ENCODE measurements at regions not wholly inside any gene's neighbourhood (a gene's known extent, or its start where the extent isn't known, plus 50 kb on each side); places are given as distances from the start of the nearest gene placed in this dataset.
"Not testable (repeated sequence)": the region's sequence is repeated elsewhere in the genome, so short reads cannot be mapped to it uniquely, and the experiment has no call there.

DNA sequence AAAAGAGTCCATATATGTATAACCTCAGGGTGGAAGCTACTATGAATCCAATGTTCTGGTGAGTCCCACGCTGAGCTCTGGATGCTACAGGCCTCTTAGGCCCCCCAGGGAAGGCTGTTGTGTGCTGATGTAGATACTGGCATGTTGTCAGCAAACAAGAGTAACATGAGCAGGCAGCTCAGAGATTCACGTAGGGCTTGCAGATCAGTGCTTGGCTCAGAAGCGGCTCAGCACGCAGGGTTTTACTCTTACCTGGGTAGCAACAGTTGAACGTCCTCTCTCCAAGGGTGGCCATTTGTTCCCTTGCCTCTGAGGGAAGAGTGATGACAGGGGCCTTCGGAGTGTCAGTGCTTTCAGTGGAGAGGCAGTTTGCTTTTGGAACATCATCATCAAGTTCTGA is 93.4 kb downstream of the ZFP64 start:
- DNase-seq: no peak

DNA sequence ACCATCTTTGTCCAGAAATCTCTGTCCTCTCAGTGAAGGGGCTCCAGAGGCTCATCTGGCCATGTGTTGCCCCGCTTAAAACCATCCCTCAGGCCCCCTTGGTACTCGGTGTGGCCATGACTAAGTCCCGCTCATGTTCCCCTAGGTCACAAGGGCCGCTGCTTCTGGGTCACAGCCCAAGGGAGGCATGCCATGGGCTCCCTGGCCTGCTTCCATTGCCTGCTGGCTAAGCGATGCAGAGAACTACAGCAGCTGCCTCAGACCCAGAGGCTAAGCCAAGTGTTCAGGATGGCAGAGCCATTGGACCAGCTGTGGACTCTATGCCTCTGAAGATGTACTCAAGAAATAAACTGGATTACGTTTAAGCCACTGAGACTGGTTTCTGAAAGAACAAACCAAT is 95.5 kb downstream of the ZFP64 start:
- DNase-seq: no peak

GRCh38 chr20:52094693-52095092 is 96.9 kb downstream of the ZFP64 start:
- no peak for DNase-seq

GRCh38 chr20:52093575-52093974 is 98.0 kb downstream of the ZFP64 start:
- no peak for DNase-seq

- DNase-seq: no peak
These were observed 101.5 kb downstream of the ZFP64 start for GRCh38 chr20:52090035-52090434.

- DNase-seq: no peak
These were observed 104.1 kb downstream of the ZFP64 start for GRCh38 chr20:52087471-52087870.

DNA sequence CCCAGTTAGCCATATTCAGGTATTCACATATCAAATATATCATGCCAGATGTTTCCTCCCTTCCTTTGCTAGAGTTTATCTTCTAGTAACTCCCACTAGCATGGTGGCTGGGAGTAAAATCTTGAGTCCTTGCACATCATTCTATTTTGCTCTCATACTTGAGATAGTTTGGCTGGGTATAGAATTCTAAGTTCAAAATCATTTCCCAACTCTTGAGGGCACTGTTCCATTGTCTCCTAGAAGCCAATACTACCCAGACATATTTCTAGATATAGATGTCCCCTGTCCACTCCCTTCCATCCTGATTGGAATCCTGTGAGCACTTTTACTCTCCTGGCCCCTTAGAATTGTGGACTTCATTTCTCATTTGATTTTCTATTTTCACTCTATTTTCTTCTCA is 104.7 kb downstream of the ZFP64 start:
- no peak for DNase-seq

DNA sequence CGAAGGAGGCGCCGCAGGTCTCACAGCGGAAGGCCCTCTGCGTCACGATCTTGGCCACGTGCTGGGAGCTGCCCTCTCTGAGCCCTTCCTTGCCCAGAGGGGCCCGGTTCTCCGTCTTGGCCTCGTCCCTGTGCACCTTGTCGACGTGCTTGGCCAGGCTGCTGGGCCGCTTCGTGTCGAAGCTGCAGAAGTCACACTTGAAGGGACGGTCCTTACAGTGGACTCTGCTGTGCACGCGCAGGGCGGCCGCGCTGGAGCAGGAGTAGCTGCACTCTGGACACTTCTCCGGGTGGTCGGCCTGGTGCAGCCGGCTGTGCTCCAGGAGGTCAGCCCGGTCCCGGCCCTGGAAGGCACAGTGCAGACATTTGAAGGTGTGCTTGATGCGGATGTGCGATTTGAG is 106.9 kb downstream of the ZFP64 start:
- no peak for DNase-seq

GRCh38 chr20:52083627-52084232 is 107.8 kb downstream of the ZFP64 start:
- DNase-seq: peak; percentile 11

DNA sequence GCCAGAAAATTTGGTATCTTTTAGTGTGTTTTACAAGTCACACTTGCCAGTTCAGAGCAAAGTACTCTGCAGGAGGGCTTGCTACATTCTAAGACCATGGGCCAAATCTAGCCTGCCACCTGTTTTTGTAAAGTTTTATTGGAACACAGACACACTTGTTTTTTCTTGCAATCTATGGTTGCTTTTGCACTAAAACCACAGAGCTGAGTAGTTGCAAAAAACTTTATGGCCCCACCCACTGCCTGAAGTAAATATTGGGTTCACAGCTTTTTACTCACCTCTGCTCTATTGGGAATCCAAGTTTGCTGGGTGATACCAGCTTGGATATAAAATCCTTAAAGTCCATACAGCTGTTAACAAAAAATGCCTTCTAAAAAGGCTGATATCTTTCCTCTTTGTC is 109.0 kb downstream of the ZFP64 start:
- DNase-seq: no peak

GRCh38 chr20:52081791-52082190 is 109.8 kb downstream of the ZFP64 start:
- no peak for DNase-seq

GRCh38 chr20:52081066-52081465 is 110.5 kb downstream of the ZFP64 start:
- no peak for DNase-seq

DNA sequence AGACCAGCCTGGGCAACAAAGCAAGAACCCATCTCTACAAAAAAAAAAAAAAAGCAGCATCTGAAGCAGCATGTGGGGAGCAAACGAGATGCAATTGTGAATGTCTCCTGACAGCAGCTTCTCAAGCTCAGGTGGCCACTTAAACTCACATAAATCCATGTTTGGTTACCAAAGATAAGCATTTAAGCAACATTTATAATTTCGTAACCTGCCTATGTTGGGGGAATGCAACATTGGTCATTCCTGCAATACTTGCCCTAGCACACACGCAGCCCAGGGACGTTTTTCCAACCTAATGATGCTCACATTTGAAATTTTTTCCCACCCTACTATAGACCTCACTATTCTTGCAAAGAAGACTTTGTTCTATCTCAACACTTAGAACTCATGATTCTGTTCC is 113.3 kb downstream of the ZFP64 start:
- no peak for DNase-seq

GRCh38 chr20:52076164-52076563 is 115.4 kb downstream of the ZFP64 start:
- no peak for DNase-seq

- no peak for DNase-seq
These were observed 116.2 kb downstream of the ZFP64 start for GRCh38 chr20:52075400-52075799.

GRCh38 chr20:52071136-52071535 is 120.4 kb downstream of the ZFP64 start:
- no peak for DNase-seq

- DNase-seq: no peak
These were observed 126.6 kb downstream of the ZFP64 start for GRCh38 chr20:52064931-52065330.

DNA sequence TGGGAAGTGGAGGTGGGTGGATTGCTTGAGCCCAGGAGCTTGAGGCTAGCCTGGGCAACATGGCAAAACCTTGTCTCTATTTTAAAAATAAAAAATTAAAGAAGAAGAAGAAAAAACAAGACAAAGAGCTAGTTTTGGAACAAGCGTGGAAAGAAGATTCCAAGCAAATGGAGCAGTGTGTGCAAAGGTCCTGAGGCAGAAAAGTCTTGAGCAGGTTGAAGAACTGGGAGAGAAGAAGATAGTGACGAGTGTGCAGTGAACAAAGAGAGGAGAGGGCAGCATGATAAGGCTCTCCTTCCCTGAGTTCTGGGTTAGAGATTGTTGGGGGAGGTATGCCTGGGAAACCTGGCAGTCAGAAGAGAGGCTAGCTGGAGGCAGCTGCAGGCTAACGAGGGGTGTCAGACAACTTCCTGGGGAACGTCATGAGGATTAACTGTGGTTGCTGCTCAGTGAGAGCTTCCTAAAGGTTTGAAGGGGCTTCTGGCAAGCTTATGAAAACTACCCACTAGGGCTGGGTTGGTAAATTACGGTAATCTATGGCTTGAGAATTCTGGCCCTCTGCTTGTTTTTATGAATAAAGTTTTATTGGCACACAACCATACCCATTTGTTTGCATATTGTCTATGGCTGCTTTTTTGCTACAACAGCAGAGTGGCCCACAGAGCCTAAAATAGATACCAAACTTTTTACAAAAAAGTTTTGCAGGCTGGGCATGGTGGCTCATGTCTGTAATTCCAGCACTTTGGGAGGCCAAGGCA is 128.9 kb downstream of the ZFP64 start:
- DNase-seq: no peak

- no peak for DNase-seq
These were observed 130.5 kb downstream of the ZFP64 start for GRCh38 chr20:52060794-52061714.

DNA sequence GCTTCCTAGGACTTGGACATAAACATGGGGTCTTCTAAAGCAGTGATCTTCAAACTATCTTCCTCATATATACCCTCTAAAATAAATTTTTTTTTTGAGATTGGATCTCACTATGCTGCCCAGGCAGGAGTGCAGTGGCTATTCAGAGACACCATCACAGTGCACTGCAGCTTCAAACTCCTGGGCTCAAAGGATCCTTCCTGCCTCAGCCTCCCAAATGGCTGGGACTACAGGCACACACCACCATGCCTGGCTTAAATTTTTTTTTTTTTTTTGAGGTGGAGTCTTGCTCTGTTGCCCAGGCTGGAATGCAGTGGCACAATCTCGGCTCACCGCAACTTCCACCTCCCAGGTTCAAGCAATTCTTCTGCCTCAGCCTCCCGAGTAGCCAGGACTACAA is 134.4 kb downstream of the ZFP64 start:
- not testable (repeated sequence) for DNase-seq

DNA sequence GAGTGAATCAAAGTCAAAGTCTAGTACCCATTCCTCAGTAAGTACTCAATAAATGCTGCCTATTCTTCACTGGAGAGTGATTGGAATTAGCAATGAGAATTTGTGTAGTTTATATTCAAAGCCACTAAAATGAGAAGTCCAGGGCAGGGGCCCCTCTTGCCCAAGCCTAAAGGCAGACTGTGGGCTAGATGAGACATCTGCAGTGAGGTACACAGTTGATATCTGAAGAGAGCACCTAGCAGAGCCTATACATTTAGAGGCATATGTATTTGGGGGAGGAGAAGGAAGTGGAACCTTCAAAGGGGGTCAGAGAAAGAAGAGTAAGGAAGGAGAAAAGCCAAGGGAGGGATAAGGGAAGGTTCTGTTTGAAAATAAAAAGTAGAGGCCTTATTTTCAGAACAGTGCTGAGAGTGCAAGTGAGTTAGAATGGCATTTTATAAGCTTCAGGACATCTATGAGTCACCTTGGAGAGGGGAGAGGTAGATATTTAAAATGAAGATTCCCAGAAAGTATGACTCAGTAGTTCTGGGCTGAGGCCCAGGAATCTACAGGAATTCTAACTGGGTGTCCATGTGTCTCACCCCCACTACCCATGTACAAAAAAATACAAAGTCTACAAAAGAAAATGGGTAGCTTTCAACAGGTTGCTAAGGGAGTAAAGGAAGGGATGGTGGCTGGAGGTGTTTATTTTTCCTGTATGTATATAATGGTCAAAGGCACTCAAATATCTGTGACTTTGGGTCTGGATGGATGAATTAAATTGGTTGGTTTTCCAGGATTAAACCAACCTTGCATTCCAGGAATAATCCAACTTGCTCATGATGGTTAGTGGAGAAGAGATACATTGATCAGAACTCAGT is 135.1 kb downstream of the ZFP64 start:
- no peak for DNase-seq

DNA sequence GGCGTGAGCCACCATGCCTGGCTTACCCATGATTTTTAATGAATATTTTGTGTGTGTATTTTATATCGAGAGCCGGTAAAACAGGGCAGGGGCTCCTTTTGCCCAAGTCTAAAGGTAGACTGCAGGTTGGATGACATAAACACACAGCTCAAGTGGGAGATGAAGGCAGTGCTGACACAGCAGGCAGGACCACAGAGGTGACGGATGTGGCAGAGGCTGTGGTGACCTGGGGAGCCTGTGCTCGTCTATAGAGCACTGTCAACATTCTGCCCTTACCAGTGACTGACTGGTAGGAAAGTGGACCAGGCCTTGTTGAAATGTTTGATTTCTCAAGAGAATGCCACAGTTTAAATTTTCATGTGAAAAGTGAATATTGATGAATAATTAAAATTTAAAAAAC is 137.5 kb downstream of the ZFP64 start:
- no peak for DNase-seq

All from NCI-H1092 treated with DMSO at 0.1 percent for 48 hours (cell line).